ENCODE measurements at regions not wholly inside any gene's neighbourhood (a gene's known extent, or its start where the extent isn't known, plus 50 kb on each side); places are given as distances from the start of the nearest gene placed in this dataset.

GRCh38 chr13:107102676-107103075 lies 534.7 kb upstream of the ARGLU1 start:
- no peak for DNase-seq (ENCODE audit: low read depth)

DNA sequence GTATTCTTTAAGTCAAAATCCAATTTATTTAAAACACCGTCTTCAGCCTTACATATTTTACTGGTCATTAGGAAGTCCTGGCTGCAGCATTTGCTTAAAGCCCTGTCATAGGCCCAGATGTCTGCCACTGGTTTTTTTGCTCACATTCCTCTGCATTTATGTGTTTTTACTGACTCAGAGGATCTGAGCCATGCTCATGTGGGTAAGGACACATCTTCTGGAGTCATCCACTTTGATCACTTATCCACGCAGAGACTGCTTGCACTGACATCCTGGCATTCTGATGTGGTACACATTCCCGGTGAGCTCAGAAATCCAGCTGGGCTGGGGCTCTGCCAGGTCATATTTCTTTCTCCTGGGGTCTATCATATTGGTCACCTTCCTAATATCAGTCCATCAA lies 531.7 kb upstream of the ARGLU1 start:
- DNase-seq (ENCODE audit: low read depth): no peak

- DNase-seq (ENCODE audit: low read depth): no peak
These were observed 530.0 kb upstream of the ARGLU1 start for GRCh38 chr13:107097916-107098315.

DNA sequence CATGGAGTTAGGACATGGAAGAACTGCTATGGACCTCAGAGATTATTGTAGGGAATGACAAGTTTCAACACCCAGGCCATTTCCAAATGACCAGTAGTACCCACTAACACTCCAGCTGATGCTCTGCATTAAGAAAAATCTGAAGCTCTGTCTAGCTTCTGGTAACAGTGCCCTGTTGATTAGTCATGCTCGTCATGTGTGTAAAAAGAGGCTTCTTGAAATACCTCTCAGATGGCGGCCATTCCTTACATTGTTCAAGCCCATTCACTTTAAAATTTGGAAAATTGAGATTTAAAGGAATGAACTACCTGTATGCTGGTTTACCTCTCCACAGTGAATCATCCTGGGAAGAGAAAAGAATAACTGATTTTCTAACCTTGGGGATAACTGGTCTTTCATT lies 527.9 kb upstream of the ARGLU1 start:
- DNase-seq (ENCODE audit: low read depth): no peak

DNA sequence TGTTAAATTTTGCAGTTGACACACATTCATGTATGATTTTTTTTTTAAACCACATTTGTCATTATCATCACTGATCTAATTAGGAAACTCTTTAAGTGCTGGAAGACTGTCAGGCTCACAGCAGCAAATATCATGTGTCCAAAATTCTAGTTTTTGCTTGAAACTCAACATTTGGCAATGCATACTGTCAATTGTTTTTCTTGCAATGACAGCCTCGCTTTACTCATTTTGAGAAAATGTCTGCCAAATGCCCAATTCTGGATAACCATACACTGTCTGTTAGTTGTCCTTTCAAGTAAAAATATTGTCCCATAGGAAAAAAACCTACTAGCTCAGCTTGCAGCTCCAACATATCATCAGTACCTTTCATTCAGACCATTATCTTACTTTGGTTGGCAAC lies 523.9 kb upstream of the ARGLU1 start:
- DNase-seq (ENCODE audit: low read depth): no peak

GRCh38 chr13:107091428-107091827 lies 523.5 kb upstream of the ARGLU1 start:
- no peak for DNase-seq (ENCODE audit: low read depth)

GRCh38 chr13:107088061-107088460 lies 520.1 kb upstream of the ARGLU1 start:
- DNase-seq (ENCODE audit: low read depth): no peak

DNA sequence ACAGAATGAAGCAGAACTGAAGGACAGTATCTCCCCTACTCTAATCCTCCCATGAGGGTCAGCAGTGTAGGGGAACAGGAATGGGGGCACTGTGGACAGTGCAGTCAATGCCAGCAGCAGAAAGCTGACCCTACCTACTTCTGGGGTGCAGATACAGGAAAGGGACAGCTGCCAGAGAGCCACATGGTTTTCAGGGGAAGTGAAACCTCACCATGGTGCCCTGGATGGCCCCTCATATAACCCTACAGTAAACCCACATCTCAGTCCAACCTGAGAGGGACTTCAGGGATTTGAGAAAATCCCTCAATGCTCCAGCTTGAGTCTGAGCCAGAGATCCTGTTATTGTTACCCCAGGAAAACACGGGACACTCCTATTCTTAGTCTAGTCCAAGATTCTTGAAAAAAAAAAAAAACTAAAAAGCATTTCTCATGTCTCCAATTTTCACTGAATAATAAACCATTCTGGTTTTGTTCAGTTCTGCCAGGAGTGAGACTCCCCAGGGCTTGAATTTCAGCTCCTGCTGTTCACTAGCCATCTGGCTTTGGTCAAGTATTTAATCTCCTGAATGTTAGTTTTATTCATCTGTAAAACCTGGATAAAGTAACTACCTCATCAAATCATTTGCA lies 511.6 kb upstream of the ARGLU1 start:
- no peak for DNase-seq (ENCODE audit: low read depth)

DNA sequence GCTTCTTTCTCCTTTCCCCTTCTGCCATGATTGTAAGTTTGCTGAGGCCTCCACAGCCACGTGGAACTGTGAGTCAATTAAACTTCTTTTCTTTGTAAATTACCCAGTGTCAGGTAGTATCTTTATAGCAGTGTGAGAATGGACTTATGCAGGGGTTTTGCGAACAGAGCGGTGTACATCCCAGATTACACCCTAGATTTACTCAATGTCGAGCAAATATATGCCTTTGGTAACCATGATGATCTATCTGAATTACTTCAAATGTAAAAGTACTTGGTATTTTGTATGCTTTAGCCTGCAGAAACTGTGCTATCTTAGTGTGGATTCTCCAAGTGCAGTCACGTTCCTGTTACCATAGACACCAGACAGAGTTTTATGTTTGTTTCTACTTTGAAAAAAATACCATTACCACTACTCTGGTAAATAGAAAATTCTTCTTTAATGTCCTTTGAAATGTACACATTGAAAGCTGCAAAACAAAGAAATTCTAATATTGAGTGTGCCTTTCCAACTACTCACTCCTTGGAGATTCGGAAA lies 510.4 kb upstream of the ARGLU1 start:
- DNase-seq (ENCODE audit: low read depth): no peak

DNA sequence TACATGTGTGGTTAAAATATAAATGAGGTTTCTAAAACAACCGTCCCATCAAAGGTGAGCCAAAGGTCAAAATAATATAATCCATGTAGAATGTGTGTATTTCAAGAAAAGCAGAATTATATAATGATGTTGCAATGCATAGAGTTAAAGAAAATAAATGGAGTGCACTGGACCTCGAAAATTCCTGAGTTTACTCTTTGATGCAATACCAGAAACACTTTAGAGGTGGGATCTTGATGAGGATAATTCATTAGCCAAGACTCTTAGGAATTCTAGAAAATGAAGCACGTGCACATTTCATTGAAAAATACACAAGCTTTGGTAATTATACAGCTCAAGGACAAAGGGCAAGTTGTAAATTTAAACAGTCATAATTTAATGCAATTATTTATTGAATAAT lies 508.9 kb upstream of the ARGLU1 start:
- DNase-seq (ENCODE audit: low read depth): no peak

- DNase-seq (ENCODE audit: low read depth): no peak
These were observed 507.6 kb upstream of the ARGLU1 start for GRCh38 chr13:107075576-107075975.

- DNase-seq (ENCODE audit: low read depth): no peak
These were observed 502.9 kb upstream of the ARGLU1 start for GRCh38 chr13:107070792-107071191.

DNA sequence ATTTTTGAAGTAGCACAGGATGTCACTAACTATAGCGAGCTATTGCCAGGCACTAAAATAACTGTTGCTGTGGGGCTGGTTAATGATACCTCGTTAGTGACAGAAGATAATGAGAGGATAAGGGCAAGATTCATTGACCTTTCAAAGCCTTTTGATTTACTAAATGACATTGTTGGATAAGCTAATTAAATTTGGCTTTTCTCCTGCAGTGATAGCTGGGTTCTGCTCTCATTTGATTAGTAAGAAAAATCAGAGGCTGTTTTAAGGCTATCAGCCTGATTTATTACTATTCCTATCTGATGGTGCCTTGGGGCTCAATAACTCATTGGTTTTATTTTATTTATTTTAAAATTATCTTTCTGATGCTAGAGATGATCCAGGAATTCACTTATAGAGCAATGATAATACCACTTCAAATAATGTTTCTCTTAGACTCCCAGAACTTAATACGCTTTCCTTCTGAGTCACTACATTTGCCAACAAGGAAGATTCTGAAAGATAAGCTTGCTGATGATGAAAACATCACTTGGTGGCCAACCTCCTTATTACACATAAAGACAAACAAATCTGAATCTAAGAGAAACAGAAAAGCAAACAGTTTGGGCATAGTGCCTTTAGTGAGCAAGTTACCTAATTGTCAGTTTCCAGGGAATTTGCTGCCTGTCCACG lies 501.3 kb upstream of the ARGLU1 start:
- no peak for DNase-seq (ENCODE audit: low read depth)

DNA sequence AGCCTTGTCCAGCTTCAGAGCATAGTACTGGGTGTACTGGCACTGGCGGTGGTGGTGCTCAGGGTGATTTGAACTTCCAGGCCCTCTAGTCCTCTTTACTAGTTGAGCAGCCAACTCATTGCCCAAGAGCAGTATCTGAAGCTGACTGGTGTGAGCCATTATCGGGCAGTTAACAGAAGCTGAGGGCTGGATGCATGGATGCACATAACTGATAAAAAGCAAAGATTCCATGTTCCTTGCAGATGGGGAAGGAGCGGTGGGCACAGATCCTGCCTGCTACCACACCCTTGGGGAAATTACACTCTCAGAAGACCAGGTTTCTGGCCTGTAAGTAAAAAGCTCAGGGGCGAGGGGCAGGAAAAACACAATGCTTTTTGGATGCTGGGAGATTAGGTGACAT lies 499.4 kb upstream of the ARGLU1 start:
- DNase-seq (ENCODE audit: low read depth): no peak

DNA sequence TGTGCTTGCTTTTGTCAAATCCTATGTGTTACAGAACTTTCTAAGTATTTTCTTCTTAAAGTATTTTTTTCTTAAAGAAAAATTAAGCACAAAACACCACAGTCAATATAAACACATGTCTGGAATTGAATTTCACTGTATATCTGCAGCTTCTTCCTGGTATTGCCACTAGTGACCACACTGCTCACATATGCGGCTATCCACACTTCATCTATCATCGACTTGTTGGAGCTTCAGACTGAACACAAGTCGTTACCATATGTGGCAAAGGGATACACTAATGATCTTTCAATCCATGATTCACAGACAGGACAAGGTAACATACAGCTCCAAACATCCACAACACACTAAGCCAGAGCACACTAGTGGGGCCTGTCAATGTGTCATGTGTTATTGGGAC lies 498.4 kb upstream of the ARGLU1 start:
- no peak for DNase-seq (ENCODE audit: low read depth)

DNA sequence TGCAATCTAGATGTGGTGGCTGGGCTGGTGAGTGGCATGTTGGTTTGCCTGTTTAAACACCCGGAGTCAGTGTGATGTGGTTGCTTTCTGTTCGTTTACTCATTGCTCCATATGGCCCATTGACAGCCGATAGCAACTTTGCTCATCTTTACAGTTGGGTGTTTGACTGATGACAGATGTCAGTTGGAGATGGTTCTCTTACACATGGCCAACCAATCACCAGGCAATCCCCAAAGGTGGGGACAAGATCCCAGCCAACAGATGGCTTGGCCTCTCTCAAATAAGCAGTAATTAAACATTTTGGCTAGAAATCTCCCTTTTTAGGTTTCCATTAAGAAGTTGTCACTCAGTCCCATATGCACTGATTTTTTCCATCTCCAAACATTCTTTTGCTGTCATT lies 497.1 kb upstream of the ARGLU1 start:
- DNase-seq (ENCODE audit: low read depth): no peak

DNA sequence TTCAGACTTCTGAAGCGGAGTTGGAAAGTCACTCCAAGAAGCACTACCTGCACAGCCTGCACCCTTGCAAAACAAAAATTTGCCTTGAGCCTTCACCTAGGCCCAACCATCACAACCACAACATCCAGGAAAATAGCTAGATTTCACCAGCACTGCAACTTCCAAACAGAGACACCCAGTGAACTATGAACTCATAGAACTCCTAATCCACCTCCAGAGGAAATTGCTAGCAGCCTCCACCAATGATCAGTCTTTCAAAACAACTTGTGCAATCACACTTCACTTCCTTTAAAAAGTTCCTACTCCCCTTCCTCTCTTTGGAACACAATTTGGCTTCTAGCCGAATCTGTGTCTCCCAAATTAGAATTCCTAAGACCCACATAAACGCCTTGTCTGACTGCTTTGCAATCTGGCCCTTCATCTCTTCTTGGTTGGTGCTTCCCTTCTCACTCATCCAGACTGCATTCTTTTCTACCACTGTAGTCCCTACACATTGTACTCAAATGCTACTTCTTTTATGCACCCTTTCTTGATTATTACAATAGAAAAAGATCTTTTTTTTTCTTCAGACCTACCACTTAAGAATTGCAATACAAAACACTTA lies 489.2 kb upstream of the ARGLU1 start:
- DNase-seq (ENCODE audit: low read depth): no peak

- DNase-seq (ENCODE audit: low read depth): no peak
These were observed 475.4 kb upstream of the ARGLU1 start for GRCh38 chr13:107043021-107043956.

DNA sequence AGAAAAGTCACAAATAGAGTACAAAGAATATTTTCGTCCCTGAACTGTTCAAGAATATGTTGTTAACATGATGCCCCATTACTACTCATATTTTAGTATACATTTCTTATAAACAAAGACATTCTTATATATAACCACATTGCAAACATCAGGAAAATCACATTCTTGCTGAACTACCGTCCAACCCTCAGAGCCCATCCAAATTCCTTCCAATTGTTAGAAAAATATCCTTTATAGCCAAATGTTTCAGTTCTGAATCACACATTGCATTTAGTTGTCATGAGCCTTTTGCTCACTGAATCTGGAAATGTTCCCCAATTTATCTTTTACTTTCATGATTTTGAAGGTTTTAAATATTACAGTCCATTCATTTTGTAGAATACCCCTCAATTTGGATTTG lies 467.8 kb upstream of the ARGLU1 start:
- DNase-seq (ENCODE audit: low read depth): no peak

- no peak for DNase-seq (ENCODE audit: low read depth)
These were observed 467.2 kb upstream of the ARGLU1 start for GRCh38 chr13:107035186-107035585.

GRCh38 chr13:107034236-107034872 lies 466.4 kb upstream of the ARGLU1 start:
- no peak for DNase-seq (ENCODE audit: low read depth)

- DNase-seq (ENCODE audit: low read depth): no peak
These were observed 463.8 kb upstream of the ARGLU1 start for GRCh38 chr13:107031716-107032115.

Data from stimulated activated CD8-positive, alpha-beta memory T cell treated with anti-CD3 and anti-CD28 coated beads, Interleukin-15, amount 100 ng/mL, for 1 hour (primary cell).